Osteocyte (in vitro differentiated cells): ENCODE measurements at regions not wholly inside any gene's neighbourhood (a gene's known extent, or its start where the extent isn't known, plus 50 kb on each side); places are given as distances from the start of the nearest gene placed in this dataset.

Experiments
- DNase-seq: peaks from one replicate; pipeline ENCODE4 v3.0.0; 2021; ENCODE audit warnings: mixed read lengths; ENCODE audit not compliant: unreplicated experiment; ENCODE audit errors: extremely low spot score
- H3K27ac Mint-ChIP-seq: one replicate; pipeline ENCODE4 v1.8.0; 2021; ENCODE audit warnings: mild to moderate bottlenecking, mixed read lengths; ENCODE audit not compliant: unreplicated experiment
- H3K27me3 Mint-ChIP-seq: one replicate; pipeline ENCODE4 v1.8.0; 2021; ENCODE audit warnings: mixed read lengths; ENCODE audit not compliant: unreplicated experiment
- H3K36me3 Mint-ChIP-seq: one replicate; pipeline ENCODE4 v1.8.0; 2021; ENCODE audit warnings: mixed read lengths; ENCODE audit not compliant: unreplicated experiment
- H3K4me1 Mint-ChIP-seq: one replicate; pipeline ENCODE4 v1.8.0; 2021; ENCODE audit warnings: mixed read lengths; ENCODE audit not compliant: unreplicated experiment
- H3K4me3 Mint-ChIP-seq: one replicate; pipeline ENCODE4 v1.8.0; 2021; ENCODE audit warnings: mild to moderate bottlenecking, moderate library complexity, mixed read lengths; ENCODE audit not compliant: unreplicated experiment
- H3K9me3 Mint-ChIP-seq: one replicate; pipeline ENCODE4 v1.8.0; 2021; ENCODE audit warnings: mixed read lengths; ENCODE audit not compliant: unreplicated experiment
- CTCF ChIP-seq: fragments of 200-600 bp; sonication (generic); IDR thresholded peaks from 2 replicates; pipeline ENCODE4 v1.5.0; 2021; ENCODE audit warnings: antibody characterized with exemption, mild to moderate bottlenecking, moderate library complexity

- Mint-ChIP-seq H3K27ac (no peak overlapping the region), H3K4me3 (no peak overlapping the region), H3K9me3 (no peaks in the 10 kb centered on the region), H3K27me3 (no peaks in the 10 kb centered on the region), H3K4me1 (peaks cover 3% of the 10 kb centered on the region), H3K36me3 (no peaks in the 10 kb centered on the region)
- TF ChIP-seq CTCF = no peak
- DNase-seq = no peak
These were observed 282.7 kb upstream of the PRDM1 start for GRCh38 chr6:105803442-105803841.

- Mint-ChIP-seq H3K4me1 (peaks cover 9% of the 10 kb centered on the region), H3K36me3 (no peaks in the 10 kb centered on the region)
These were observed 283.4 kb upstream of the PRDM1 start for GRCh38 chr6:105802703-105803102.

GRCh38 chr6:105800871-105801270 lies 285.3 kb upstream of the PRDM1 start:
- H3K36me3 Mint-ChIP-seq = no peaks in the 10 kb centered on the region
- peaks cover 9% of the 10 kb centered on the region for H3K4me1 Mint-ChIP-seq
- H3K27ac Mint-ChIP-seq = no peak overlapping the region
- H3K4me3 Mint-ChIP-seq = no peak overlapping the region
- DNase-seq = no peak
- no peak for TF ChIP-seq CTCF
- no peaks in the 10 kb centered on the region for H3K27me3 Mint-ChIP-seq
- H3K9me3 Mint-ChIP-seq = no peaks in the 10 kb centered on the region

More at GRCh38 chr6:105802703-105803102, 283.4 kb upstream of the PRDM1 start:
- DNase-seq = no peak
- TF ChIP-seq CTCF = no peak
- Mint-ChIP-seq H3K9me3 (no peaks in the 10 kb centered on the region), H3K4me3 (no peak overlapping the region), H3K27me3 (no peaks in the 10 kb centered on the region), H3K27ac (no peak overlapping the region)

GRCh38 chr6:105800398-105800797 lies 285.7 kb upstream of the PRDM1 start:
- DNase-seq = no peak
- Mint-ChIP-seq H3K27me3 (no peaks in the 10 kb centered on the region), H3K27ac (no peak overlapping the region), H3K4me1 (peaks cover 9% of the 10 kb centered on the region), H3K4me3 (no peak overlapping the region), H3K9me3 (no peaks in the 10 kb centered on the region), H3K36me3 (no peaks in the 10 kb centered on the region)
- TF ChIP-seq CTCF = no peak

- no peak for DNase-seq
- Mint-ChIP-seq H3K27ac (no peak overlapping the region), H3K9me3 (no peaks in the 10 kb centered on the region), H3K4me3 (no peak overlapping the region), H3K4me1 (peaks cover 9% of the 10 kb centered on the region), H3K36me3 (no peaks in the 10 kb centered on the region), H3K27me3 (no peaks in the 10 kb centered on the region)
- TF ChIP-seq CTCF = no peak
These were observed 287.1 kb upstream of the PRDM1 start for GRCh38 chr6:105799056-105799455.
